GM13976 (cell line): ENCODE measurements at regions not wholly inside any gene's neighbourhood (a gene's known extent, or its start where the extent isn't known, plus 50 kb on each side); places are given as distances from the start of the nearest gene placed in this dataset.
"Not testable (repeated sequence)": the region's sequence is repeated elsewhere in the genome, so short reads cannot be mapped to it uniquely, and the experiment has no call there.

ENCODE experiments used
- DNase-seq: peaks from one replicate; pipeline ENCODE4 v3.0.0; 2012; ENCODE audit warnings: low spot score
- CTCF ChIP-seq: IDR thresholded peaks from 2 replicates; pipeline ENCODE4 v1.5.1; 2012; ENCODE audit warnings: borderline replicate concordance, mild to moderate bottlenecking; ENCODE audit not compliant: insufficient read depth; ENCODE audit errors: extremely low read depth, missing control alignments, control extremely low read depth
- in situ Hi-C: fragments of 300-500 bp; cut with MboI; formaldehyde crosslinking; loops from one replicate; pipeline ENCODE4 v1.12.0; 2022; ENCODE audit warnings: low sequenced_read_pairs, mixed read lengths, inconsistent platforms; ENCODE audit not compliant: unreplicated experiment

- no peak for DNase-seq
- in situ Hi-C loops: no loop called here
- no peak for TF ChIP-seq CTCF
Observed at GRCh38 chr18:41875094-41875780, 79.8 kb upstream of the PIK3C3 start.

GRCh38 chr18:41873730-41874129 is 81.3 kb upstream of the PIK3C3 start:
- in situ Hi-C loops: no loop called here
- DNase-seq: no peak

GRCh38 chr18:41872206-41872605 is 82.8 kb upstream of the PIK3C3 start:
- in situ Hi-C loops: no loop called here
- no peak for DNase-seq
- no peak for TF ChIP-seq CTCF

More at GRCh38 chr18:41873730-41874129, 81.3 kb upstream of the PIK3C3 start:
- no peak for TF ChIP-seq CTCF

GRCh38 chr18:41871229-41872000 is 83.6 kb upstream of the PIK3C3 start:
- in situ Hi-C loops: no loop called here
- DNase-seq: no peak

GRCh38 chr18:41870817-41871216 is 84.2 kb upstream of the PIK3C3 start:
- no peak for TF ChIP-seq CTCF
- in situ Hi-C loops: no loop called here

More at GRCh38 chr18:41871229-41872000, 83.6 kb upstream of the PIK3C3 start:
- no peak for TF ChIP-seq CTCF

GRCh38 chr18:41870191-41870590 is 84.8 kb upstream of the PIK3C3 start:
- TF ChIP-seq CTCF: no peak
- in situ Hi-C loops: no loop called here
- DNase-seq: no peak

More at GRCh38 chr18:41870817-41871216, 84.2 kb upstream of the PIK3C3 start:
- DNase-seq: no peak

GRCh38 chr18:41865796-41866195 is 89.2 kb upstream of the PIK3C3 start:
- in situ Hi-C loops, DNase-seq: not testable (repeated sequence)
